Fibroblast of lung (primary cell): ENCODE measurements at regions not wholly inside any gene's neighbourhood (a gene's known extent, or its start where the extent isn't known, plus 50 kb on each side); places are given as distances from the start of the nearest gene placed in this dataset.

Source experiments
- EZH2 ChIP-seq: IDR thresholded peaks from 2 replicates; pipeline ENCODE4 v1.5.1; 2012; ENCODE audit warnings: low read length, control low read depth, mild to moderate bottlenecking; ENCODE audit errors: missing control alignments
- TF ChIP-seq, protein P1 (sequence below), 2 donors: IDR thresholded peaks in 1 of 2; conservative IDR thresholded peaks in 1 of 2; 1 replicate in 1 of 2; 2 replicates in 1 of 2; pipeline ENCODE4 v1.5.1; 2011 to 2012; ENCODE audit warnings: low read length in 2 of 2, control low read depth in 1 of 2, inconsistent platforms in 1 of 2, low read depth in 1 of 2, mild to moderate bottlenecking in 1 of 2

DNA sequence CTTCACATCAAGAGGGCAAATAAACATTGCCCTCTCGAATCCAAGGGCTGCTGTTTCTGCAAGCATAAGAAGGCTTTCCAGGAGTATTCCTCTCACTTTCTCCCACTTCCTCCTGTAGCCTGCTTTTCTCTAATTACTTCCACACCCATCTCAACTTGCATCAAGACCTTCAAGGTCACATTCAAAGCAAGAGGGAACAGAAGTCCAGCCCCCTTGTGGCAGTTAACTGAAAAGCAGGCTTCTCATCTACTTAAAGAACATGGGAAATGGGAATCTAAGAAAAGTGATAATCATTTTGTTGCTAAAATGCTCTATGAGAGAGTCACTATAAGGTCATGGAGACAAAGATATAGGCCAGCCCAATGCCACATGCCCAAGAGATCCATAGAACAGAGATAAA lies 874.4 kb downstream of the KCNT2 start:
- no peak for TF ChIP-seq EZH2
- TF ChIP-seq, protein P1, sequence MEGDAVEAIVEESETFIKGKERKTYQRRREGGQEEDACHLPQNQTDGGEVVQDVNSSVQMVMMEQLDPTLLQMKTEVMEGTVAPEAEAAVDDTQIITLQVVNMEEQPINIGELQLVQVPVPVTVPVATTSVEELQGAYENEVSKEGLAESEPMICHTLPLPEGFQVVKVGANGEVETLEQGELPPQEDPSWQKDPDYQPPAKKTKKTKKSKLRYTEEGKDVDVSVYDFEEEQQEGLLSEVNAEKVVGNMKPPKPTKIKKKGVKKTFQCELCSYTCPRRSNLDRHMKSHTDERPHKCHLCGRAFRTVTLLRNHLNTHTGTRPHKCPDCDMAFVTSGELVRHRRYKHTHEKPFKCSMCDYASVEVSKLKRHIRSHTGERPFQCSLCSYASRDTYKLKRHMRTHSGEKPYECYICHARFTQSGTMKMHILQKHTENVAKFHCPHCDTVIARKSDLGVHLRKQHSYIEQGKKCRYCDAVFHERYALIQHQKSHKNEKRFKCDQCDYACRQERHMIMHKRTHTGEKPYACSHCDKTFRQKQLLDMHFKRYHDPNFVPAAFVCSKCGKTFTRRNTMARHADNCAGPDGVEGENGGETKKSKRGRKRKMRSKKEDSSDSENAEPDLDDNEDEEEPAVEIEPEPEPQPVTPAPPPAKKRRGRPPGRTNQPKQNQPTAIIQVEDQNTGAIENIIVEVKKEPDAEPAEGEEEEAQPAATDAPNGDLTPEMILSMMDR (conservative IDR thresholded peaks at IDR 0.05 in 1 of 2, IDR thresholded peaks at IDR 0.05 in 1 of 2; ENCODE audit: low read depth in 1 of 2, low read length in 2 of 2): peak in 1 of 2 donors; percentile 20
